ENCODE measurements at regions not wholly inside any gene's neighbourhood (a gene's known extent, or its start where the extent isn't known, plus 50 kb on each side); places are given as distances from the start of the nearest gene placed in this dataset.
A peak's percentile ranks its signal among the peaks of the same experiment; 100 is the strongest.

GRCh38 chr3:74506246-74506645 lies 108.2 kb downstream of the CNTN3 start:
- DNase-seq = no peak

- no peak for DNase-seq
These were observed 113.5 kb downstream of the CNTN3 start for GRCh38 chr3:74501007-74501406.

GRCh38 chr3:74500257-74500656 lies 114.2 kb downstream of the CNTN3 start:
- DNase-seq = no peak

GRCh38 chr3:74491874-74492273 lies 122.6 kb downstream of the CNTN3 start:
- DNase-seq = no peak

- DNase-seq = no peak
These were observed 125.2 kb downstream of the CNTN3 start for GRCh38 chr3:74489050-74489792.

GRCh38 chr3:74479915-74480314 lies 134.5 kb downstream of the CNTN3 start:
- DNase-seq = no peak

- no peak for DNase-seq
These were observed 144.1 kb downstream of the CNTN3 start for GRCh38 chr3:74470313-74470712.

GRCh38 chr3:74469713-74470112 lies 144.7 kb downstream of the CNTN3 start:
- no peak for DNase-seq

- DNase-seq = no peak
These were observed 145.3 kb downstream of the CNTN3 start for GRCh38 chr3:74469151-74469550.

- peak in 4 of 14 donors; percentile 0 to 9 (median 3) for DNase-seq
These were observed 148.6 kb downstream of the CNTN3 start for GRCh38 chr3:74465715-74466410.

GRCh38 chr3:74463515-74463914 lies 150.9 kb downstream of the CNTN3 start:
- no peak for DNase-seq

- no peak for DNase-seq
These were observed 158.3 kb downstream of the CNTN3 start for GRCh38 chr3:74456166-74456565.

GRCh38 chr3:74447221-74447620 lies 167.2 kb downstream of the CNTN3 start:
- DNase-seq = no peak

- no peak for DNase-seq
These were observed 168.9 kb downstream of the CNTN3 start for GRCh38 chr3:74445541-74445940.

GRCh38 chr3:74443102-74443501 lies 171.4 kb downstream of the CNTN3 start:
- no peak for DNase-seq

- DNase-seq = no peak
These were observed 171.8 kb downstream of the CNTN3 start for GRCh38 chr3:74442683-74443082.

GRCh38 chr3:74442068-74442467 lies 172.4 kb downstream of the CNTN3 start:
- DNase-seq = no peak

GRCh38 chr3:74436184-74436583 lies 178.3 kb downstream of the CNTN3 start:
- DNase-seq = no peak

GRCh38 chr3:74435631-74436030 lies 178.8 kb downstream of the CNTN3 start:
- DNase-seq = no peak

- no peak for DNase-seq
These were observed 180.1 kb downstream of the CNTN3 start for GRCh38 chr3:74434406-74434805.

GRCh38 chr3:74426571-74426970 lies 187.9 kb downstream of the CNTN3 start:
- no peak for DNase-seq

GRCh38 chr3:74423867-74424266 lies 190.6 kb downstream of the CNTN3 start:
- no peak for DNase-seq

GRCh38 chr3:74420538-74421124 lies 193.8 kb downstream of the CNTN3 start:
- no peak for DNase-seq

GRCh38 chr3:74415731-74416130 lies 198.7 kb downstream of the CNTN3 start:
- DNase-seq = no peak

All from C1 segment of cervical spinal cord (tissue), 14 donors.